ENCODE measurements at regions not wholly inside any gene's neighbourhood (a gene's known extent, or its start where the extent isn't known, plus 50 kb on each side); places are given as distances from the start of the nearest gene placed in this dataset.

- no peak overlapping the region for H3K27ac ChIP-seq
- TF ChIP-seq, protein P1, sequence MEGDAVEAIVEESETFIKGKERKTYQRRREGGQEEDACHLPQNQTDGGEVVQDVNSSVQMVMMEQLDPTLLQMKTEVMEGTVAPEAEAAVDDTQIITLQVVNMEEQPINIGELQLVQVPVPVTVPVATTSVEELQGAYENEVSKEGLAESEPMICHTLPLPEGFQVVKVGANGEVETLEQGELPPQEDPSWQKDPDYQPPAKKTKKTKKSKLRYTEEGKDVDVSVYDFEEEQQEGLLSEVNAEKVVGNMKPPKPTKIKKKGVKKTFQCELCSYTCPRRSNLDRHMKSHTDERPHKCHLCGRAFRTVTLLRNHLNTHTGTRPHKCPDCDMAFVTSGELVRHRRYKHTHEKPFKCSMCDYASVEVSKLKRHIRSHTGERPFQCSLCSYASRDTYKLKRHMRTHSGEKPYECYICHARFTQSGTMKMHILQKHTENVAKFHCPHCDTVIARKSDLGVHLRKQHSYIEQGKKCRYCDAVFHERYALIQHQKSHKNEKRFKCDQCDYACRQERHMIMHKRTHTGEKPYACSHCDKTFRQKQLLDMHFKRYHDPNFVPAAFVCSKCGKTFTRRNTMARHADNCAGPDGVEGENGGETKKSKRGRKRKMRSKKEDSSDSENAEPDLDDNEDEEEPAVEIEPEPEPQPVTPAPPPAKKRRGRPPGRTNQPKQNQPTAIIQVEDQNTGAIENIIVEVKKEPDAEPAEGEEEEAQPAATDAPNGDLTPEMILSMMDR (IDR thresholded peaks at IDR 0.05): no peak
- no peak for TF ChIP-seq ZFX (IDR thresholded peaks at IDR 0.05; ENCODE audit: borderline replicate concordance)
Measured at GRCh38 chr10:78768041-78768835, 300.5 kb upstream of the ZMIZ1 start.

DNA sequence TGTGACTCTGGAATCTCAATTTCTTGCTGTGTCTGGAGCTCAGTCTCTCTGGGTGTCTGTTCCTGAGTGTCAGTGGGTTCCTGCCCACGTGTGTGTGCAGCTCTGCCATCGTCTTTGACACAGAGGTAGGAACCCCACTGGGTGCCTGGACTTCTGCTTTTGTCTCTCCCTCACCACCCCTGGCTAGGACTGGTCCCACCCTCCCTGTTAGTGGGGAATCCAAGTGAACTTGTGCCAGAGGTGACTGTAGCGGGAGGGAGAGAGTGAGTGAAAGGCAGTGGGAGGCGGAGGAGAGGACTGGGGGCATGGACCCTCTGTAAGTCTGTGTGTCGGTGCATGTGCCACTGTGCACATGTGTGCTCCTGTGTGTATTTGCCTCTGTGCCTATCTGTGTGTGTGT is 299.9 kb upstream of the ZMIZ1 start:
- no peak overlapping the region for H3K27ac ChIP-seq
- TF ChIP-seq ZFX (IDR thresholded peaks at IDR 0.05; ENCODE audit: borderline replicate concordance): no peak
- TF ChIP-seq, protein P1 (IDR thresholded peaks at IDR 0.05): no peak

DNA sequence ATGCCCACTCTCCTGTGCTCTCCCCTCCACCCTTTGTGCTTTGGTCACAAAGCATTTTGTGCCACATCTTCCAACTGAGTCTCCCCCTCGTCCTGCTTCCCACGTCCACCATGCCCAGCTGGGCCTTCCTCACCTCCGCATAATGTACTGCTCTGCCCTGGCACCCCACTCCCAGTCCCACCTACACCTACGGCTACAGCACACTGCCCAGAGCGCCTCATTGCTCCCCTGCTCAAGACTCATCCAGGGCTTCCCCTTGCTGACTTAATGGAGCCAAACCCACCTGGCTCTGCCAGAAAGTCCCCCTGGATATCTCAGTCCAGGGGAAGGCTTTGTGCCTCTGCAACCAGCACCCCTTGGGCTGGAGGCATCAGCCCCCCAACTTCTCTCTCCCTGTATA is 299.2 kb upstream of the ZMIZ1 start:
- no peak overlapping the region for H3K27ac ChIP-seq
- TF ChIP-seq ZFX (IDR thresholded peaks at IDR 0.05; ENCODE audit: borderline replicate concordance): no peak
- TF ChIP-seq, protein P1 (IDR thresholded peaks at IDR 0.05): no peak

- TF ChIP-seq, protein P1 (IDR thresholded peaks at IDR 0.05): no peak
- no peak for TF ChIP-seq ZFX (IDR thresholded peaks at IDR 0.05; ENCODE audit: borderline replicate concordance)
- H3K27ac ChIP-seq: no peak overlapping the region
Measured at GRCh38 chr10:78770167-78771090, 298.3 kb upstream of the ZMIZ1 start.

- H3K27ac ChIP-seq: no peak overlapping the region
- TF ChIP-seq, protein P1 (IDR thresholded peaks at IDR 0.05): no peak
- no peak for TF ChIP-seq ZFX (IDR thresholded peaks at IDR 0.05; ENCODE audit: borderline replicate concordance)
Measured at GRCh38 chr10:78771260-78771659, 297.5 kb upstream of the ZMIZ1 start.

GRCh38 chr10:78771808-78772455 is 296.8 kb upstream of the ZMIZ1 start:
- TF ChIP-seq, protein P1 (IDR thresholded peaks at IDR 0.05): no peak
- TF ChIP-seq ZFX (IDR thresholded peaks at IDR 0.05; ENCODE audit: borderline replicate concordance): no peak
- no peak overlapping the region for H3K27ac ChIP-seq

Measured in 22Rv1 (cell line).